Panc1 (cell line): ENCODE measurements at regions not wholly inside any gene's neighbourhood (a gene's known extent, or its start where the extent isn't known, plus 50 kb on each side); places are given as distances from the start of the nearest gene placed in this dataset.

Experiments used
- CTCF ChIP-seq: fragments of 450-650 bp; IDR thresholded peaks from 2 replicates; pipeline ENCODE4 v1.5.1; 2017; ENCODE audit warnings: mild to moderate bottlenecking
- POLR2AphosphoS5 ChIP-seq: IDR thresholded peaks from 2 replicates; pipeline ENCODE4 v1.6.1; 2012; ENCODE audit warnings: mild to moderate bottlenecking, low read depth, low read length, moderate library complexity

- no peak for TF ChIP-seq CTCF
- TF ChIP-seq POLR2AphosphoS5, result no peak
These were observed 312.4 kb upstream of the DDX18 start for GRCh38 chr2:117502121-117502520.
